GM12891 (cell line): ENCODE measurements at regions not wholly inside any gene's neighbourhood (a gene's known extent, or its start where the extent isn't known, plus 50 kb on each side); places are given as distances from the start of the nearest gene placed in this dataset.

ENCODE experiments used
- POLR2A ChIP-seq: IDR thresholded peaks from 2 replicates; pipeline ENCODE4 v1.6.1; 2011; ENCODE audit warnings: low read depth, low read length, control low read depth
- POLR2AphosphoS5 ChIP-seq: IDR thresholded peaks from 2 replicates; pipeline ENCODE4 v1.6.1; 2011; ENCODE audit warnings: low read depth, low read length, control low read depth
- TAF1 ChIP-seq: IDR thresholded peaks from 2 replicates; pipeline ENCODE4 v1.6.1; 2011; ENCODE audit warnings: low read depth, low read length, control low read depth

DNA sequence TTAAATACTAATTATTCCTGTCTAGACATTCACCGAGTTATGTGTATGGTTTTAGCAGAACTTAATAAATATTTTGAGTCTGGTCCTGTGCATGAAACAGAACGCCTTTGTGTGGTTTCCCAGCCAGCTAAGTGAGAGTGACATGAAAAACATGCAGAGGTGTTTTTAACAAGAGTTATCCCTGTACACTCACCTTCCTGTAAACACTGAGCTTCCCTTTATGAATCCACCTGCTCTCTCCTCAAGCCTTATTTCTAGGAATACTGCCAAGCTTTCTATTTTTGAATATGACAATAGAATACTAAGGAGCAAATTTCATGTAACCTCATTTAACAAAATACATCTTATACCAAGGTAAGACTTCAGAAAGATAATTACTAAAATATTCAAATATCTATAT is 270.3 kb upstream of the CTSO start:
- TF ChIP-seq TAF1 (no peak), POLR2A (no peak), POLR2AphosphoS5 (no peak)
